ENCODE measurements at regions not wholly inside any gene's neighbourhood (a gene's known extent, or its start where the extent isn't known, plus 50 kb on each side); places are given as distances from the start of the nearest gene placed in this dataset.

DNA sequence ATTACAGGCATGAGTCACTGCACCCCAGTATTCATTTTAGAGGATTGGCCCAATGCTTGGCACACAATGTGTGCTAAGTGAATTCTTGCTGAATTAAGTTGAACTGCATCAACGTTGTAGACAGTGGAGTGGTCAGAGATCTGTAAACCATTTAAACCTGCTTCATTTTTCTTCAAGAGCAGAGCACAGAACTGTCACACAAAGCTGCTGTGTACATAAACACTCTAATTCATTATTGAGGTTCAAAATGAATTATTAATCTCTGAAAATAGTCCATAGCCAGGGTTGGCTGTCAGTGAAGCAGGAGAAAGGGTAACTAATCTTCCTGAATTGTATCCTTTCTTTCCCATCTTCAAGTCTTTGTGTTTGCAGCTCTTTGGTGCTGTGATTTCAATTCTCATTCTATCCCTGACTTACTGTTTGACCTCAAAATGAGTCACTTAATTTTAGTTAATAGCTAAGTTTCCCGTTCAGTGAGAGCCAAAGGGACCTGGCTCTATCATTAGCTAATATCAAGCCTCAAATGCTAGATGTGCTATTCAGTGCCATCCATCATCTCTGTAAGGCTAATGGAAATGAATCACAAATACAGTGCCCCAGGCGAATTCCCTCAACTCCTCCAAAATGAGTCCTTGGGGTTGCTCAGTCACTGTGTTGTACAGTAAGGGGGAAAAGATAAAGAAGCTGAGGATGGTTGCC is 77.0 kb upstream of the TSC22D1 start:
- H2AFZ ChIP-seq, result no peak overlapping the region
- H3K79me2 ChIP-seq, result no peaks in the 10 kb centered on the region
- H3K4me2 ChIP-seq, result no peak overlapping the region
- TF ChIP-seq EZH2 (IDR thresholded peaks at IDR 0.05; ENCODE audit: borderline replicate concordance) (no peak), EZH2phosphoT487 (IDR thresholded peaks at IDR 0.05; ENCODE audit: low read depth, severe bottlenecking, unreplicated experiment) (no peak)
- TF ChIP-seq, protein P1, sequence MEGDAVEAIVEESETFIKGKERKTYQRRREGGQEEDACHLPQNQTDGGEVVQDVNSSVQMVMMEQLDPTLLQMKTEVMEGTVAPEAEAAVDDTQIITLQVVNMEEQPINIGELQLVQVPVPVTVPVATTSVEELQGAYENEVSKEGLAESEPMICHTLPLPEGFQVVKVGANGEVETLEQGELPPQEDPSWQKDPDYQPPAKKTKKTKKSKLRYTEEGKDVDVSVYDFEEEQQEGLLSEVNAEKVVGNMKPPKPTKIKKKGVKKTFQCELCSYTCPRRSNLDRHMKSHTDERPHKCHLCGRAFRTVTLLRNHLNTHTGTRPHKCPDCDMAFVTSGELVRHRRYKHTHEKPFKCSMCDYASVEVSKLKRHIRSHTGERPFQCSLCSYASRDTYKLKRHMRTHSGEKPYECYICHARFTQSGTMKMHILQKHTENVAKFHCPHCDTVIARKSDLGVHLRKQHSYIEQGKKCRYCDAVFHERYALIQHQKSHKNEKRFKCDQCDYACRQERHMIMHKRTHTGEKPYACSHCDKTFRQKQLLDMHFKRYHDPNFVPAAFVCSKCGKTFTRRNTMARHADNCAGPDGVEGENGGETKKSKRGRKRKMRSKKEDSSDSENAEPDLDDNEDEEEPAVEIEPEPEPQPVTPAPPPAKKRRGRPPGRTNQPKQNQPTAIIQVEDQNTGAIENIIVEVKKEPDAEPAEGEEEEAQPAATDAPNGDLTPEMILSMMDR (IDR thresholded peaks at IDR 0.05; ENCODE audit: poor library complexity), result no peak
- no peaks in the 10 kb centered on the region for H3K36me3 ChIP-seq (replicated peaks; ENCODE audit: insufficient read depth, low read depth)
- no peak for DNase-seq (ENCODE audit: low spot score)
- H3K9me3 ChIP-seq (ENCODE audit: low read depth), result no peaks in the 10 kb centered on the region
- peaks cover 7% of the 10 kb centered on the region for H3K4me1 ChIP-seq (ENCODE audit: insufficient read depth)
- no peak overlapping the region for H3K4me3 ChIP-seq
- 80% methylated on average over 3 of the region's 3 CpGs for WGBS (ENCODE audit: low lambda C conversion rate, missing lambda C conversion rate)
- no peaks in the 10 kb centered on the region for H4K20me1 ChIP-seq (ENCODE audit: insufficient read depth, poor library complexity, severe bottlenecking)
- no peaks in the 10 kb centered on the region for H3K27me3 ChIP-seq
- H3K9me2 ChIP-seq (replicated peaks; ENCODE audit: insufficient read depth), result no peaks in the 10 kb centered on the region
- H3K27ac ChIP-seq, result no peak overlapping the region

DNA sequence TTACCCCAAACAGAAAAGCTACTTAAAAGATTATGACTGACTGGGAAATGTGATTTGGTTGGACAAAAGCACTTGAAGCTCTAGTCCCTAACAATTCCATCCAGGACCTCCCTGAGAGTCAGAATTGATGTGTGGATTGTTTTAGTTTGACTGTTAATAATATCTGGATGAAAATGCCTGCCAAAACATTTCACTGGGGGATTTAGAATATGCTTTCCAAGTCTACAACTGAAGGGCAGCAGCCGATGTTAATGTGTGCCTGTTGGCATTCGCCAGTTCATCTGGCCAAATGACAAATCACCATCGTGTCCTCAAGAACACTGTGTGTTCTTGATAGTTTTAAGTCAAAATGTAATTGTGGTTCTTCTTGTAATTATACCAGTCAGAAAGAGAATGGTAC is 76.0 kb upstream of the TSC22D1 start:
- no peak for DNase-seq (ENCODE audit: low spot score)
- TF ChIP-seq EZH2 (IDR thresholded peaks at IDR 0.05; ENCODE audit: borderline replicate concordance) (no peak), EZH2phosphoT487 (IDR thresholded peaks at IDR 0.05; ENCODE audit: low read depth, severe bottlenecking, unreplicated experiment) (no peak)
- TF ChIP-seq, protein P1 (IDR thresholded peaks at IDR 0.05; ENCODE audit: poor library complexity), result no peak
- 83% methylated on average over 3 of the region's 3 CpGs for WGBS (ENCODE audit: low lambda C conversion rate, missing lambda C conversion rate)

DNA sequence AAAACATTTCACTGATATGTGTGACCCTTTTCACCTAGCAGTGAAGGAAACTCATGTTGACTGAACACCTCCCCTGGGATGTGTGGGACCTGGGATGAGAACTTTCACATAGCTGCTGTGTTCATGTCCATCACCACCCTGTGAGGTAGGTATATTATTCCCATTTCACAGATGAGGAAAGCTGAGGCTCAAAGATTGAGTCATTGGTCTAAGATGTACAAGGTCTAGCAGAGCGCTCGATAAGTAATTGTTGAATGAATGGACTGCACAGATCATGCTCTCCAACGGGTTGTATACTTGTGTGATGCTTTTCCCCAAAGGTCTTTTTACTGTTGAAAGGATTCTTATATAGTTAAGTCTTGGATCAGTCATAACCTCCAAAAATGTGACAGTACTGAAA is 75.6 kb upstream of the TSC22D1 start:
- TF ChIP-seq EZH2 (IDR thresholded peaks at IDR 0.05; ENCODE audit: borderline replicate concordance), result no peak
- TF ChIP-seq, protein P1 (IDR thresholded peaks at IDR 0.05; ENCODE audit: poor library complexity), result no peak
- TF ChIP-seq EZH2phosphoT487 (IDR thresholded peaks at IDR 0.05; ENCODE audit: low read depth, severe bottlenecking, unreplicated experiment), result no peak
- no peaks in the 10 kb centered on the region for H3K36me3 ChIP-seq (replicated peaks; ENCODE audit: insufficient read depth, low read depth)
- H3K4me1 ChIP-seq (ENCODE audit: insufficient read depth), result peaks cover 7% of the 10 kb centered on the region
- no peak overlapping the region for H3K4me2 ChIP-seq
- H2AFZ ChIP-seq, result no peak overlapping the region
- DNase-seq (ENCODE audit: low spot score), result no peak
- H3K4me3 ChIP-seq, result no peak overlapping the region
- no peaks in the 10 kb centered on the region for H3K9me2 ChIP-seq (replicated peaks; ENCODE audit: insufficient read depth)
- H4K20me1 ChIP-seq (ENCODE audit: insufficient read depth, poor library complexity, severe bottlenecking), result no peaks in the 10 kb centered on the region
- H3K9me3 ChIP-seq (ENCODE audit: low read depth), result no peaks in the 10 kb centered on the region
- no peaks in the 10 kb centered on the region for H3K79me2 ChIP-seq
- no peaks in the 10 kb centered on the region for H3K27me3 ChIP-seq
- H3K27ac ChIP-seq, result no peak overlapping the region
- WGBS (ENCODE audit: low lambda C conversion rate, missing lambda C conversion rate), result 91% methylated on average over 3 of the region's 3 CpGs

More for the DNA sequence above, 76.0 kb upstream of the TSC22D1 start:
- H2AFZ ChIP-seq, result no peak overlapping the region
- no peak overlapping the region for H3K4me2 ChIP-seq
- H3K4me1 ChIP-seq (ENCODE audit: insufficient read depth), result peaks cover 7% of the 10 kb centered on the region
- H3K27ac ChIP-seq, result no peak overlapping the region
- no peaks in the 10 kb centered on the region for H3K27me3 ChIP-seq
- no peaks in the 10 kb centered on the region for H4K20me1 ChIP-seq (ENCODE audit: insufficient read depth, poor library complexity, severe bottlenecking)
- H3K9me3 ChIP-seq (ENCODE audit: low read depth), result no peaks in the 10 kb centered on the region
- H3K4me3 ChIP-seq, result no peak overlapping the region
- H3K79me2 ChIP-seq, result no peaks in the 10 kb centered on the region
- H3K9me2 ChIP-seq (replicated peaks; ENCODE audit: insufficient read depth), result no peaks in the 10 kb centered on the region
- no peaks in the 10 kb centered on the region for H3K36me3 ChIP-seq (replicated peaks; ENCODE audit: insufficient read depth, low read depth)
